Muscle layer of colon (tissue), 2 donors: ENCODE measurements at regions not wholly inside any gene's neighbourhood (a gene's known extent, or its start where the extent isn't known, plus 50 kb on each side); places are given as distances from the start of the nearest gene placed in this dataset.
"Not testable (repeated sequence)": the region's sequence is repeated elsewhere in the genome, so short reads cannot be mapped to it uniquely, and the experiment has no call there.

Source experiments
- H3K27ac ChIP-seq: one replicate; pipeline ENCODE4 v1.7.0; 2013; ENCODE audit warnings: low read depth, mild to moderate bottlenecking, low read length, moderate library complexity
- H3K27me3 ChIP-seq, 2 donors: one replicate each; pipeline ENCODE4 v1.7.0; 2013; ENCODE audit warnings: low read length in 2 of 2, mild to moderate bottlenecking in 2 of 2; ENCODE audit not compliant: insufficient read depth in 2 of 2, control insufficient read depth in 1 of 2
- H3K36me3 ChIP-seq: one replicate; pipeline ENCODE4 v1.7.0; 2013; ENCODE audit warnings: mild to moderate bottlenecking, low read length; ENCODE audit not compliant: insufficient read depth
- H3K4me1 ChIP-seq: one replicate; pipeline ENCODE4 v1.7.0; 2013; ENCODE audit warnings: mild to moderate bottlenecking, low read length; ENCODE audit not compliant: insufficient read depth
- H3K4me3 ChIP-seq, 2 donors: one replicate each; pipeline ENCODE4 v1.7.0; 2013; ENCODE audit warnings: low read length in 2 of 2, low read depth in 1 of 2, mild to moderate bottlenecking in 1 of 2, moderate library complexity in 1 of 2
- H3K9ac ChIP-seq: one replicate; pipeline ENCODE4 v1.7.0; 2013; ENCODE audit warnings: low read length
- H3K9me3 ChIP-seq: one replicate; pipeline ENCODE4 v1.7.0; 2013; ENCODE audit warnings: mild to moderate bottlenecking, low read length
- donor health status: abdominal sarcoma.
- donor health status: Adenocarcinoma of cecum.

DNA sequence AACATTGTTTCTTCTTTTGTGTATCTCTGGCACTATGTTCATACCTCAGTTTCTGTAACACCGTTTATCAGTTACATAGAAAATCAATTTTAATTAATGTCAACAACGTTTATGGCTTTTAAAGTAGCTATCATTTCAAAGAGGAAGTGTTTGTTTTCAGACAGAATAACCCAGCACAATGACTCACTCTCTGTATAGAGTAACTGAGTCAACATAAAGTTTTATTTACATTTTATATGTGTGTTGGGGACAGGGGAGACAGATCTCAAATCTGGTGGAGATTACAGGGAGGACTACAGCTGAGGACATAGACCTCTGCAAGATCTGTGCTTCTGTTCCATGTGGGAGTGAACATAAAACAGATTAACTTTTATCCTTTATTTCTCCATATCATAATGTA lies 2590.1 kb downstream of the PCDH9 start:
- Histone ChIP-seq H3K9ac (no peak overlapping the region), H3K4me3 (no peak overlapping the region), H3K36me3 (no peaks in the 10 kb centered on the region), H3K9me3 (no peaks in the 10 kb centered on the region), H3K27ac (no peak overlapping the region), H3K27me3 (no peaks in the 10 kb centered on the region), H3K4me1 (no peaks in the 10 kb centered on the region)

GRCh38 chr13:64639206-64639605 lies 2590.9 kb downstream of the PCDH9 start:
- H3K9ac ChIP-seq: no peak overlapping the region
- H3K4me3 ChIP-seq: no peak overlapping the region
- H3K9me3 ChIP-seq: no peaks in the 10 kb centered on the region
- no peak overlapping the region for H3K27ac ChIP-seq
- H3K27me3 ChIP-seq: no peaks in the 10 kb centered on the region
- H3K4me1 ChIP-seq: no peaks in the 10 kb centered on the region
- H3K36me3 ChIP-seq: no peaks in the 10 kb centered on the region

GRCh38 chr13:64633948-64634347 lies 2596.2 kb downstream of the PCDH9 start:
- Histone ChIP-seq H3K9ac (no peak overlapping the region), H3K4me3 (no peak overlapping the region), H3K9me3 (no peaks in the 10 kb centered on the region)

DNA sequence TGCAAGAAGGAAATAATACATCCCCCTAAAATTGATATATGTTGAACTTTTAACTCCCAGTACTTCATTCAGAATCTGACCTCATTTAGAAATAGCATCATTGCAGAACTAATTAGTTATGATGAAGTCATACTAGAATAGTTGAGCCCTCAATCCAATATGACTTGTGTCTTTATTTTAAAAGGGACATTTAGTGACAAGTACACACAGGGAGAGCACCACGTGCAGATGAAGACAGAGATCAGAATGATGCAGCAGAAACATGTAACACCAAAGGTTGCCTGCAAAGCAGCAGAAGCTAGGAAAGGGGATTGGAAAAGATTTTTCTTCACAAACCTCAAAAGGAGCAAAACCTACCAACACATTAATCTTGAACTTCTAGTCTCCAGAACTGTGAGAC lies 2602.5 kb downstream of the PCDH9 start:
- H3K27ac ChIP-seq: no peak overlapping the region
- H3K9ac ChIP-seq: no peak overlapping the region
- H3K36me3 ChIP-seq: no peaks in the 10 kb centered on the region
- H3K4me1 ChIP-seq: no peaks in the 10 kb centered on the region
- no peaks in the 10 kb centered on the region for H3K9me3 ChIP-seq
- no peak overlapping the region for H3K4me3 ChIP-seq
- H3K27me3 ChIP-seq: no peaks in the 10 kb centered on the region

More at GRCh38 chr13:64633948-64634347, 2596.2 kb downstream of the PCDH9 start:
- H3K4me1 ChIP-seq: no peaks in the 10 kb centered on the region
- no peaks in the 10 kb centered on the region for H3K27me3 ChIP-seq
- H3K36me3 ChIP-seq: no peaks in the 10 kb centered on the region
- H3K27ac ChIP-seq: no peak overlapping the region

GRCh38 chr13:64626105-64626504 lies 2604.0 kb downstream of the PCDH9 start:
- Histone ChIP-seq H3K36me3 (no peaks in the 10 kb centered on the region), H3K9me3 (no peaks in the 10 kb centered on the region), H3K4me3 (no peak overlapping the region)

DNA sequence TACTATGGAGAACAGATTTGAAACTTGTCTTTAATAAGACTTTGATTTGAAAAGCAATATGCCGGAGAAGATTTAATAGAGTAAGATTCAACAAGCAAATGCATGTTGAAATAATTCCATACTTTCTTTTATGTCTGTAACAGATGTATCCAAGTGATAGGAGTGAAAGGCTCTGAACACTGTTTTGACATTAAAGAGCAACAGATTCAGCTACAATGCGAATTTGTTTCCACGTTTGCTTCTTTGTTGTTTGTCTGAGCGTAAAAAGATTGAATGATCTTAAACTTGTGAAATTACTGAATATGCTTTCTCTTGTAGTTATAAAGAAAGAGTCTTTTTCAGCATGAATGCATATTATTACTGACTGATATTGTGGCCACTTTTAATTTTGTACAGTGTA lies 2612.9 kb downstream of the PCDH9 start:
- H3K9me3 ChIP-seq: no peaks in the 10 kb centered on the region
- H3K9ac ChIP-seq: no peak overlapping the region
- H3K4me3 ChIP-seq: no peak overlapping the region
- H3K4me1 ChIP-seq: no peaks in the 10 kb centered on the region
- no peaks in the 10 kb centered on the region for H3K36me3 ChIP-seq
- H3K27ac ChIP-seq: no peak overlapping the region
- no peaks in the 10 kb centered on the region for H3K27me3 ChIP-seq

More at GRCh38 chr13:64626105-64626504, 2604.0 kb downstream of the PCDH9 start:
- Histone ChIP-seq H3K27me3 (no peaks in the 10 kb centered on the region), H3K4me1 (no peaks in the 10 kb centered on the region), H3K9ac (no peak overlapping the region), H3K27ac (no peak overlapping the region)

DNA sequence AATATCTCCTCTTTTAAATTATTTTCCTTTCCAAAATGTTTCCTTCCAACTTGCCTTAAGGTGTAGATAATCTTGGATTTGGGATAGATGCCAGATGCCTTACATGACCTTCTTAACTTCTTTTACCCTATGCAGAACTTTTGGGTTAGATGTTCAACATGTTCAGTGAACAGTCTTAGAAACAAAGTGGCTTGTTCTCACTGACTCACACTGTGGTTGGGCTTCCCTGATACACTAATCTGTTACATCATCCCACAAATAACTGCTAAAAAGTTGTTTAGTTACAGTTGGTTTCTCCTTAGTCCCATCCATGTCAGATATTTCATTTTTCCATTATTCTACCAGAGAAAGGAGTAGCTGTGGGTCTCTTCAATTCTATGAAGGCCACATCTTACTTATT lies 2638.2 kb downstream of the PCDH9 start:
- Histone ChIP-seq H3K27me3 (no peaks in the 10 kb centered on the region), H3K9me3 (no peaks in the 10 kb centered on the region), H3K4me3 (no peak overlapping the region), H3K4me1 (no peaks in the 10 kb centered on the region), H3K36me3 (no peaks in the 10 kb centered on the region), H3K27ac (no peak overlapping the region), H3K9ac (no peak overlapping the region)

DNA sequence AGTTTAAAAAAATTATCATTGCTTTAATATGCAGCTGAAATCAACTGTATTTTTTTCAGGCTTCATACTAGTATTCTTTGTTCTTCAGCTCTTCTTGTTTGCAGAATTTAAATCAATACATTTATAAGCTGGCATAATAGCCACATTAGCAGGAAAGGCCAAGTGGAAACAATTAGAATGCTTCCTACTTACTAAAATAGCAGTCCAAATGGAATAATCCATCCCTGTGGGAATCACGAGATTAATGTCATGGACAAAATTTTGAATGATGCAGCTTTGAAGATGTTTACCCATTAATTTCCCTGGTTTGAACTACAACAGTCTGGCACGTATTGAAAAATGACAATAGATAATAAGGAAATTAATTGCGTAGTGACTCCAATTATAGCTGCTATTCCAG lies 2650.8 kb downstream of the PCDH9 start:
- no peak overlapping the region for H3K27ac ChIP-seq
- no peaks in the 10 kb centered on the region for H3K9me3 ChIP-seq
- H3K4me1 ChIP-seq: no peaks in the 10 kb centered on the region
- H3K27me3 ChIP-seq: no peaks in the 10 kb centered on the region
- H3K9ac ChIP-seq: no peak overlapping the region
- H3K36me3 ChIP-seq: no peaks in the 10 kb centered on the region
- no peak overlapping the region for H3K4me3 ChIP-seq

GRCh38 chr13:64568748-64569147 lies 2661.4 kb downstream of the PCDH9 start:
- Histone ChIP-seq H3K27ac (no peak overlapping the region), H3K27me3 (no peaks in the 10 kb centered on the region), H3K4me1 (no peaks in the 10 kb centered on the region), H3K9ac (no peak overlapping the region), H3K9me3 (no peaks in the 10 kb centered on the region), H3K36me3 (no peaks in the 10 kb centered on the region), H3K4me3 (no peak overlapping the region)

DNA sequence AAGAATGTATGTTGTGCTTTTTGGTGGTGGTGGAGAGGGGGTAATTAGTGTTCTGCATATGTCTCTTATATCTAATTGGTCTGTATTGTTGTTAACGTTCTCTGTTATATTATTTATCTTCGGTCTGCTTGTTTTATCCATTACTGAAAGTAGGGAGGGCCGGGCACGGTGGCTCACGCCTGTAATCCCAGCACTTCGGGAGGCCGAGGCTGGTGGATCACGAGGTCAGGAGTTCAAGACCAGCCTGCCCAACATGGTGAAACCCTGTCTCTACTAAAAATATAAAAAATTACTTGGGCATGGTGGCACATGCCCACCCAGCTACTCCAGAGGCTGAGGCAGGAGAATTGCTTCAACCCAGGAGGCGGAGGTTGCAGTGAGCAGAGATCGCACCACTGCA lies 2672.1 kb downstream of the PCDH9 start:
- not testable (repeated sequence) for H3K9me3 ChIP-seq, H3K9ac ChIP-seq, H3K27ac ChIP-seq, H3K27me3 ChIP-seq, H3K4me1 ChIP-seq, H3K4me3 ChIP-seq, H3K36me3 ChIP-seq

- Histone ChIP-seq H3K4me1 (no peaks in the 10 kb centered on the region), H3K9me3 (no peaks in the 10 kb centered on the region), H3K9ac (no peak overlapping the region), H3K27me3 (no peaks in the 10 kb centered on the region), H3K4me3 (no peak overlapping the region), H3K36me3 (no peaks in the 10 kb centered on the region), H3K27ac (no peak overlapping the region)
Observed at GRCh38 chr13:64556376-64556775, 2673.8 kb downstream of the PCDH9 start.

DNA sequence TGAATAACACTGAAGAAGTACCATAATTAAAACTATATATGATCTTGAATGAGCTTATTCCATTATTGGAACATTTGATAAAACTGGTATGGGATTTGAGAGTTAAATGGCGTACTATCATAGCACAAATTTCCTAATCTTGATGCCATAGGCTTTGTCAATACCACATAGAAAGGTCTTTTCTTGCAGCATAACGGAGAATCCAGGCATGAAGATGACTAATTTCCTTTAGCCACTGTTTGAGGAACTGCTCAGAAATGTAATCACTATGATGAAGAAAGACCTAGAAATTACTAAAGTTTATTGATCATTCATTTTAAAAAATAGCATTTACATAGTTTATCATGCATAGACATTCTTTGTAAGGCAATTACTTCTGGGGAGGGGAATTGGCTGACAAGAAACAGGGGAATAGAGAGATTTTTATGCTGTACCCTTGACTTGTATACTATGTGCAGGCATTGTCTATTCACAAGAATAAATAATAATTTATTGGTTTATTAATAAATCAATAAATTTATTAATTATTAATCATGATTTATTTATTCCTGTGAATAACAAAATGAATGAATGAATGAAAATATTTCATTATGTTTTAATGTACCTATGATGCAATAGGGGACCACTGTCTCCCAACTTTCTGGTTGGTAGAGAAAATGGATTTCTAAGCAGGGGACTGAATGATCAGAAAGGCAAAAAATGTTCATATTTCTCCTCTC lies 2676.6 kb downstream of the PCDH9 start:
- H3K27me3 ChIP-seq: no peaks in the 10 kb centered on the region
- H3K4me3 ChIP-seq: no peak overlapping the region
- no peak overlapping the region for H3K9ac ChIP-seq
- no peaks in the 10 kb centered on the region for H3K36me3 ChIP-seq
- H3K27ac ChIP-seq: no peak overlapping the region
- no peaks in the 10 kb centered on the region for H3K4me1 ChIP-seq
- H3K9me3 ChIP-seq: no peaks in the 10 kb centered on the region
